T47D (cell line): ENCODE measurements at regions not wholly inside any gene's neighbourhood (a gene's known extent, or its start where the extent isn't known, plus 50 kb on each side); places are given as distances from the start of the nearest gene placed in this dataset.

Experiments
- DNase-seq, 2 experiments: peaks; one replicate each; pipeline versions ENCODE4 v3.0.0 to v3.0.0-alpha.2; 2011 to 2012; ENCODE audit warnings: low read depth in 1 of 2, low spot score in 1 of 2
- JUND ChIP-seq: IDR thresholded peaks from 2 replicates; pipeline ENCODE4 v1.6.1; 2012; ENCODE audit warnings: low read depth
- in situ Hi-C: cut with HindIII; loops from 2 replicates; pipeline ENCODE4 v1.10.0; 2016; ENCODE audit warnings: low sequenced_read_pairs, low pct_unique_long_range_greater_than_20kb

DNA sequence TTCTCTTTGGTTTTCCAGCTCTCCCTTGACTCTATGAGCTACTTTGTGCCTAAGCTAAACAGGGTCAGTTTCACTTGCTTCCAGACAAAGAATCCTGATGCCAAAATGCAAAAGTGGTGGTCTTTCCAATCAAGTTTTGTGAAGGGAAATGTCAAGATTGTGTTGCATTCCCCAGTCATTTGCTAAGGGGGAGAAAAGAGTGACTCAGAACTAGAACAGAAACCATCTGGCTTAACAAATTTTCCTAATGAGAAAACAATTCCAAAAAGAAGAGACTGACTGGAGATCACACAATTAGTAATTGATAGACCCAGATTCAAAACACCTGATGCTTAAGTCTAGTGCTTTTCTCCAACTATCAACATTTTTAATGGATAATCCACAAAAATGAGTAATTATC is 235.1 kb upstream of the DIO2 start:
- no peak for TF ChIP-seq JUND
- in situ Hi-C loops, result no loop called here
- DNase-seq, result no peak

DNA sequence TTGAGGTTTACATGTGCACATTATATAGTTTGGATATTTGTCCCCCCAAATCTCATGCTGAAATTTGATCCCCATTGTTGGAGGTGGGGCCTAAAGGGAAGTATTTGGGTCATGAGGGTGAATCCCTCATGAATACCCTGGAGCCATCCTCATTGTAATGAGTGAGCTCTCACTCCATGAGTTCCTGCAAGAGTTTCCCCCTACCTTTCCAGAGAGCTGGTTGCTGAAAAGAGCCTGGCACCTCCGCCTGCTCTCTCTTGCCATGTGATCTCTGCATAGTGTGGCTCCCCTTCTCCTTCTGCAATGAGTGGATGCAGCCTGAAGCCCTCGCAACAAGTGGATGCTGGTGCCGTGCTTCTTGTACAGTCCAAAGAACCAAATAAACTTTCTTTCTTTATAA is 234.3 kb upstream of the DIO2 start:
- in situ Hi-C loops, result no loop called here
- DNase-seq, result no peak
- TF ChIP-seq JUND, result no peak

DNA sequence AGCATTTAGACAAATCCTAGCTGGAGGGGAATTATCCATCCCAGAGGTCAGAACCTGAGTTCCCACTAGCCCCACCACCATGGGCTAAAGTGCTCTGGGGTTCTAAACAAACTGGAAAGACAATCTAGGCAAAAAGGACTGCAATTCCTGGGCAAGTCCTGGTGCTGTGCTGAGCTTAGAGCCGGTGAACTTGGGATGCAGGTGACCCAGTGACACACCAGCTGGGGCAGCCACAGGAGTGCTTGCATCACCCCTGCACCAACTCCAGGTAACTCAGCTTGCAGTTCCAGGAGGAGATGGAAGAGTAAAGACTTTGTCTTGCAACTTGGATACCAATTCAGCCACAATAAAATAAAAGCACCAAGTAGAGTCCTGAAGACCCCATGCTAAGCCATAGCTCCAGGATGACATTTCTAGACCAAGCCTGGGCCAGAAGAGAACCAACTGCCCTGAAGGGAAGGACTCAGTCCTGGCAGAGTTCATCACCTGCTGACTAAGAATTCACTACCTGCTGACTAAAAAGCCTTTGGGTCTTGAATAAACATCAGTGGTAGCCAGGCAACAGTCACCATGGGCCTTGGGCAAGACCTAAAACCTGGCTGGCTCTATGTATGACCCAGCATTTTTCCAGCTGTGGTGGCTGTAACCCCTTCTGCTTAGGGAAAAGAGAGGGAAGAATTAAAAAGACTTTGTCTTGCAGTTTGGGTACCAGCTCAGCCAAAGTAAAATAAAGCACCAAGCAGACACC is 223.4 kb upstream of the DIO2 start:
- in situ Hi-C loops, result no loop called here
- DNase-seq, result peak in 1 of 2 experiments; percentile 58
- TF ChIP-seq JUND, result no peak

DNA sequence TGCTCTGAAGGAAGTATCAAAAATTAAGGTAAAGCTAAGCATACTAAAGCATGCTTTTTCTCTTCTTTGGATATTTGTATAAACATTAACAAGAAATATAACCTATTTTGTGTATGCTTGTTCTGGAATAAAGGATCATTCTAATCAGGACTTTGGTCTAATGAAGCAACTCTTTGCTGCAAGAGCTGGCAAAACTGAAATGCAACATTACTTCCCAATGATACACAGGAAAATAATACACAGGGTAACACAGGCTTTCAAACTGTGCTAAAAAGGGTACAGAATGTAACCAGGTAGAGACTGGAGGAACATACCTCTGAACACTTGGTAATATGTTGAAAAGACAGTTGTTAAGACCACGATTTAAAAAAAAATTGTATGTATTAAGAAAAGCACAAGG is 222.5 kb upstream of the DIO2 start:
- no peak for DNase-seq
- in situ Hi-C loops, result no loop called here
- no peak for TF ChIP-seq JUND

DNA sequence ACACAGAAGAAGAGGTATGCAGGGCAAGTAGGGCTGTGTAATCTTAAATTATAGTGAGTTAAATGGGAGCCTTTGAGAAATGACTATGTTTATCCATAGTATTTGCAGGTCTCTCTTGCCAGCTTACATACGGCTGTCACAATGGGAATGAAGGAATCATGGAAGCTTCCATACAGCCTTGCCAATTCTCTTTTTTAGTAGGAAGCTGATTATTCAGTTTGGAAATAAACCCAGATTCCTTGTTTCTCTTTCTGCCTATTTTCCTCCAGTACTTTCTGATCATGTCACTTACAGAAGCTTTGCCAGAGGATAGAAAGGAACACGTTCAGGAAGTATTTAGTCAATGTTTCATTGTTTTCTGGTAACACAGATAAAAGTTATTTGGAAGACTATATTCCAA is 217.4 kb upstream of the DIO2 start:
- in situ Hi-C loops, result no loop called here
- DNase-seq, result no peak
- no peak for TF ChIP-seq JUND

DNA sequence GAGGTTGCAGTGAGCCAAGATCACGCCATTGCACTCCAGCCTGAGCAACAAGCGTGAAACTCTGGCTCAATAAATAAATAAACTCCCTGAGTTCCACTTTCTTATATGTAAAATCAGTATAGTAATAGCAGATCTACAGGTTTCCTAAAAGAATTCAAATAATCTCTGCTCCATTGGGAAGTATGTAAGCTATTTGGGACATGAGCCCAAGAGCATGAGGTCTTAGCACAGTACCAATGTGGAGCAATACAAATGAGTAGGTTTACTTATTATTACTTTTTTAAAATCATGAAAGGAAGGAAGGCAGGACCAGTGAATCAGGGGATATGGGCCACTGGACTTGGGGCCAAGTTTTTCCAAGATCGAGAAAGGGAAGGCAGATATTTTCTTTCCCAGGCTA is 216.9 kb upstream of the DIO2 start:
- DNase-seq, result peak in 1 of 2 experiments; percentile 51
- in situ Hi-C loops, result no loop called here
- no peak for TF ChIP-seq JUND

DNA sequence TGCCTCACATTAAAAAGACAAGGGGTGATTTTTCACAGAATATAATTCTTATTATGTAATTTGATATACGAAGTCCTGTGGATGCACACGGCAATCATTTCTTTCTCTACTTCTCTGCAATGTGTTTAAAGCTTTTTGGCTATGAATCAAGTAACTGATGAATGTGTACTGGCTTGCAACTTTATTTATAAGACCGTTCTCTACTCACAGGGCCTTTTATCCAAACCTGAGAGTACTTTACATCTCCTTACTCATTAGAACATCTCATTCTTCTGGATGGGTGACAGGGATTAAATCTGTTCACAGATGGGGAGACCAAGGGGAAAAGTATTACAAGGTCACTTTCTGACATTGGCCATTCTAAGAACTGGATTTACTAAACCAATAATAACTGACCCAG is 215.8 kb upstream of the DIO2 start:
- TF ChIP-seq JUND, result no peak
- no peak for DNase-seq
- in situ Hi-C loops, result no loop called here

DNA sequence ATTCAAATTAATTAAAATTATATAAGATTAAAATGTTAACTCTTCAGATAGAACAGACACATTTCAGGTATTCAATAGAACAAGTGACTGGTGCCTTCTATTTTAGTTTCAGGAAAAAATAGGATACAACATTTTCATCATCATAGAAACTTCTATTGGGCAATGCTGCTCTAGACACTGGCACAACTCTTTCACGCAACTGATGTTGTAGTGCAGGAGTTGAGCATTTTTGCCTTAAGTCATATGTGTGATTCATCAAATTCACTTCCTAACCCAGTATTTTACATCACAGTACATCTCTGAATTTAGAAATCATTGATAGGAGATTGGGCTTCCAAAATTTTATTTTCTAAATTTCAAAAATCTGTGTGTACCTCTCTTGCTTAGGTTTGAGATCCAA is 215.4 kb upstream of the DIO2 start:
- DNase-seq, result no peak
- TF ChIP-seq JUND, result no peak
- in situ Hi-C loops, result no loop called here

DNA sequence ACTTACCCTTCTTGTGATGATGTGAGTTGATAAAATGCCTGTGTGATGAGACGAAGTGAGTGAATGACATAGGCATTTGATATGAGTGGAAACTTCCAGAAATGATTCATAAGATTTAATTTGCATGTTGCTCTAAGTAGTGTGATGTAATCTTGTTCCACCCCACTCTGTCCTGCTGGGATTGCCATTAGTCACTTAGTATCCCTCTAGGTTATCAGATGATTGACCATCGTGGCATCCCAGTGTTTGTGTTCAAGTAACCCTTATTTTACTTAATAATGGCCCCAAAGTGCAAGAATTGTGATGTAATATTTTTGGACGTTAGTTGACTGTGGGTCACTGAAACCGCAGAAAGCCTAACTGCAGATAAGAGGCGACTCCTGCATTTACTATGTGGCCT is 214.4 kb upstream of the DIO2 start:
- in situ Hi-C loops, result no loop called here
- DNase-seq, result no peak

DNA sequence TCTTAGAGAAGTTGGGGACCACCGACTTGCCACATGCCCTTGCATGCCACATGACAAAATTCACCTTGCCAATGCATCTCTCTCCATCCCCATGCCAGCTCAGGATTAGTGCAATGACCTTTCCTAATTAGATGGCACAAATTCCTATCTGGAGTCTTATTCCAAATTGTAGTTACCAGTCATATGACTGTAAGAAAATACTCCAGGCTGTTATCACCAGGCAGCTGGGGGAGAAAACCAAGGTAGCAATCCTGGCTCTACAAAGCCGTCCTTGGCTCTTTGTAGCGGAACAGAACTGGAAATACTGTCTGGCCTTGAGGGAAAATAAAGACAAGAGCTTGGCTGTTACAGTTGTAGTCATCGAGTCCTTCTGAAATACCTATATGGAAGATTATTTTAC is 208.5 kb upstream of the DIO2 start:
- no peak for DNase-seq
- in situ Hi-C loops, result no loop called here
- no peak for TF ChIP-seq JUND

More for the DNA sequence above, 214.4 kb upstream of the DIO2 start:
- TF ChIP-seq JUND, result no peak

DNA sequence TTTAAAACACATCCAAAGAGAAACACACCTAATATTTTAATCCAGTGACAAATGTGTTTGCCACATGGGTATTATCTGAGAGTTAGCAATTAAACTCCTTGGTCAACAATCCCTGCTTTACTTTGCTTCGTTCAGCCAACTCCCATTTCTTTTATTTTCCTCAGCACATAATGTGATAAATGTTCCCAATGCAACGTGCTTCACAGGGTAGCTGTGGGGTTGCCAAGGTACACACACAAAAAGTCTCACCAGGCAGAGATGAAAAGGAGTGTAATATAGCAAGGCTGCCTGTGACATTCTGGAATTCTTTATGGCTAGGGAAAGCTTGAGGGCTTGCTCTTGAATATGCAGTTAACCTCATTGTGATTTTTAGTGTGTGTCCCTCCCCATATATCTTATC is 208.0 kb upstream of the DIO2 start:
- in situ Hi-C loops, result no loop called here
- no peak for DNase-seq
- TF ChIP-seq JUND, result no peak

DNA sequence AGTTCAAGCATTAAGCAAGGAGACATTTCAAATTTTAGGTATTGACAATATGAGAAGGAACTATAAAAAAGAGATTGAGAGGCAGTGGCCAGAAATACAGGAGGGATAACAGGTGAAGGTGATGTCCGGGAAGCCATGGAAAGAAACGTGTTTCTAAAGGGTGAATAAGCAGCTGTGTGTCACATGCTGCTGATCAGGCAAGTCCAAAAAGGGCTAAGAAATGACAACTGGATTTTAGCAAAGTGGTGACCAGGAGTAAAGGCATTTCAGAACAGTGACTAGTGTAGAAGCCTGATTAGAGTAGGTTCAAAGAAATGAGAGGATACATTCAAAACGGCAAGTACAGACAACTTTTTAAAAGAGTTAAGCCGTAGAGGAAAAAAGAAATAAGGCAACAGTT is 204.3 kb upstream of the DIO2 start:
- no peak for TF ChIP-seq JUND
- in situ Hi-C loops, result no loop called here
- no peak for DNase-seq

DNA sequence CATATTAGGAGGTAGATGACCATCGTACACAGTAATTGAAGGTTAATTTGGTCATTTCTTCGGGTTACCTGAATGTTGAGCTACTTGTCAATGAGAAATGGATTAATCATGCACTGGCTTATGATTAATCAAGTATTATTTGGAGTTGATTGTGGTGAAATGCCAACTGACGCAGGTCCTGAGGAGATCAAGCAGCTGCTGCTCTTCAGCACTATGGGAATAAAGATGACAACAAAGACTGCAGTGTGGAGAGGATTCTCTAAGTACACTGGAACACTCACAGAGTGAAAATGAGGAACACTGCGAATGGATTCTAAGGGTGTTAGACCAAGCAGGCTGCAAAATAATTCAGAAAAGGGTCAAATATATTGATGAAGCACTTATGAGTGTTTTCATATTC is 202.8 kb upstream of the DIO2 start:
- TF ChIP-seq JUND, result no peak
- no peak for DNase-seq
- in situ Hi-C loops, result no loop called here

DNA sequence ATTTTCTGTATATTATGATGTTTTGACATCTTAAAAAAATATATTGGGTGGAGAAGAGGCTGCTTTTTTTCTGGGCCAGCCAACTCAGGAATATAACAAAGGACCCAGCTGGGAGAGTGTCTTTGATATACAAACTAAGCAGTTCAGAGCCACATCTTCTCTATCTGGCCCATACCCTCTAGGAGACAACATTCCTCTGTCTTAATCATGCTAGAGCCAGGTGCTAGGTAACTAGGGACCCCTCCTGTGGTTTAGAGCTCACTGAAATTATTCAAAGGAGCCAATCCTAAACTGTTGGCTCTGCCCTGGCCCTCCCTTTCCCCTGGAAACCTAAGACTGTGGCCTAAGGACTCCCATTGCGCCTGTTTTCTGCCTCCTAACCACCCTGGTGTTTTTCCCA is 193.1 kb upstream of the DIO2 start:
- in situ Hi-C loops, result no loop called here
- no peak for TF ChIP-seq JUND
- DNase-seq, result no peak
